GM19035 (cell line): ENCODE measurements at regions not wholly inside any gene's neighbourhood (a gene's known extent, or its start where the extent isn't known, plus 50 kb on each side); places are given as distances from the start of the nearest gene placed in this dataset.
"Not testable (repeated sequence)": the region's sequence is repeated elsewhere in the genome, so short reads cannot be mapped to it uniquely, and the experiment has no call there.

Experiments
- ATAC-seq: cut with Tn5 transposase; IDR thresholded peaks from one replicate; pipeline ENCODE4 v1.9.1; 2021; ENCODE audit not compliant: unreplicated experiment

DNA sequence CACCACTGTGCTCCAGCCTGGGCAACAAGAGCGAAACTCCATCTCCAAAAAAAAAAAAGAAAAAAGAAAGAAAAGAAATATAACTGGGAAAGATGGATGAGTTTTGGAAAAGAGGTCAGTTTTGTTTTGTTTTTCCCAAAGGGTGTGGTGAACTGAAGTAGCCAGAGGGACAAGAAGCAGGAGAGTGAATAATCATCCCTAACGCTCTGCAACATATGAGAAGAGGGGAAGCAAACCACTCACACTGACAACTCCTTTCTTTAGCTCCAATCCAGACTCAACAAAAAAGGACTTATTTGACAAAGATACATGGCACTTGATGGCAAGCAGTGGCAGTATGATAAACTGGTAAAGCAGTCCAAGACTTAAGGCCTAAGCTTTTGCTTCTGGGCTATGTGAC, 176.1 kb upstream of the HMHB1 start:
- ATAC-seq: no peak

DNA sequence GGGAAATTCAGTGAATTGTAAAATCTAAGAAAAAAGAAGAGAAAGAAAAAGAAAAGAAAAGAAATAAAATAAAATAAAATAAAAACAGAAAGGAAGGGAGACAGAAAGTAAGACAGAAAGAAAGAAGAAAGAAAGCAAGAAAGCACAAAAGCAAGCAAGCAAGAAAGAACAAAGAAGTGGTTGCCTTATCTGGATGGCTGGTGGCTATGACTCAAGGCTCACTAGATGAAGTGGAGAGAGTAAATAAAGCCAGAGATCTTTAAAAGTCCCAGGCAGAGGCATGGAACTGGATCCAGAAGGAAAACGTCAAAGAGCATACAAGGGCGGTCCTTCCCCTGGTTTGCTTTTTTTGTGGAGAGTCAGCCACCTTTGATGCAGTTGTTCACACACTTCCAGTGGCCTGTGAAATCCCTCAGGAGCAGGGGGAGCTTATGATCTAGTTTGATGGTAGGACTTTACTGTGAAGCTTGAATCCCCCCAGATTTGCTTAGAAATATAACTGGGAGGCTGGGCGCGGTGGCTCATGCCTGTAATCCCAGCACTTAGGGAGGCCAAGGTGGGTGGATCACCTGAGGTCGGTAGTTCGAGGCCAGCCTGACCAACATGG, 176.7 kb upstream of the HMHB1 start:
- no peak for ATAC-seq

DNA sequence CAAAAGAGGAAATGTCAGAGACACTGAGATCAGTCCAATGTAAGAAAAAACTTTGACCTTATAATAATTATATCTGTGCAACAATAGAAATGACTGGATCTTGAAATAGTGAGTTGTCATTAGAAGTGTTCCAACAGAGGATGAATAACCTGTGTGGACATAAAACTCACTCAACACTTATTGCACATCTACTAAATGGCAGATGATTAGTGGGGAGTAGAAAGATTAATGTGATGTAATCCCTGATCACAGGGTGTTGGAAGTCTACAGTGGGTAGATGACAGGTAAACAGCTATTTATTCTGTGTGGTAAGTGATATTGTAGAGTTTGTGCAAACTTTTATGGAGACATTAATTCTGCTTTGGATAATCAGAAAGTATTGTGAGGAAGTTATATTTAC, 177.3 kb upstream of the HMHB1 start:
- ATAC-seq: no peak

DNA sequence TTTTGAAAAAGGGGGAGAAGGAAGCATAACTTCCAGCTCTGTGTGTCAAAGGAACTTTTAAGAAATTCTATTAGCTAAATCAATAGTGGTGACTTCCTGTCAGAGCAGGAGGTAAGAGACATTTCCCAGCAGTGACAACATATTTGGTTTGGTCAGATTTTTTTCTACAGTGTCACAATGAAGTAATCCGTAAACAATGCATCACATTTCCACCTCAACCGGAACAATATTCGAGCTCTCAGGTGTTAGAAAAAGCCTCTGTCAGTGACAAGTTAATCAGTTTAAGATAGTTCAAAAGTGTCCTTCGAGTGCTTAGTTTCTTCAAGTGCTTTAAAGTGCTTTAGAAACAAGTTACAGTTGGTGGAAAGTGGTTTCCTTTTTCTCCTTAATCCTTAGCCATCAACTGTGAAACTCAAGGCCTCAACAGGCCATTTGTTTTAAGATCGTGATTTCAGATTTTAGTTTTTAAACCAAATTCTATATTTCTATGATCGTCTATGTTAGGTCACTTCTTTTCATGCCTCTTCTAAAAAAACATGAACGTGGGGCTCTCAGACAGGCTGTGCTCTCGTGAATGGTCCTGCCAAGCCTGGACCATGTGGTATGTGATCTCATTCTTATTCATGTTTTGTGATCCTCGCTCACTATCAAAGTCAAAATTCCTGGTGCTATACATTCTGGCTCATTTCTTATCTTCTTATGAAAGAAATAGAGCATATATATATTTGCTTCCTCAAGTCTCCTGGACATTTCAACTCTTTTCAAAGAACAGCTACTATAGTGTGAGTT, 181.9 kb upstream of the HMHB1 start:
- ATAC-seq: no peak

DNA sequence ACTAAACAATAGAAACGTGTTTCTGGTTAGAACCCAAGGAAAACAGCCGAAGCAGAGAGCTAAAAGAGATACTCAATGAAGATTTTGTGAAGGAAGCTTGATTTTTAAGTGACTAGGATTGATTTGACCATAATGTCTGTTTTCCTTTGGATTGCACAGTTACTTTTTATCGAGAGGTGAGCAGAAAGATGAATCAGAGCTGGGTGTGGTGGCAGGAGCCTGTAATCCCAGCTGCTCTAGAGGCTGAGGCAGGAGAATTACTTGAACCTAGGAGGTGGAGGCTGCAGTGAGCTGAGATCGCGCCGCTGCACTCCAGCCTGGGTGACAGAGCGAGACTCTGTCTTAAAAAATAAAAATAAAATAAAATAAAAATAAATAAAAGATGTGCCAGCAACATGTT, 186.9 kb upstream of the HMHB1 start:
- not testable (repeated sequence) for ATAC-seq

DNA sequence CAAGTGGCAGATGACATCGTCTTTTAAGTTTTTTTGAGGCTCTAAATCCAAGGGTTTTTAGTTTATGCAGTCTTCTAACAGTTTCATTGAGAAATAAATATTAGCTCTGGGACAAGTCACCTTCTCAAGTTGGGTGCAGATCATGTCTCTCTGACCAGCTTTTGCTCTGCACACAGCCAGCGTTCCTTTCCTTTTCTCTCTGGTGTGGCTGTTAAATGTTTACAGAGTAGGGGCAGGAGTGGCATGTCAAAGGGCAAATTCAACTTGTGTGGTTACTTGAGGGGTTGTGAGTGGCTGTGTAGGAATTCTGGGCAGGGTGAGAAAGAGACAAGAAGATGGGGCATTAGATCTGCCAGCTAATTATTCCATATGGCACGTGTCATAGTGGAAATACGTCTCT, 187.5 kb upstream of the HMHB1 start:
- no peak for ATAC-seq

DNA sequence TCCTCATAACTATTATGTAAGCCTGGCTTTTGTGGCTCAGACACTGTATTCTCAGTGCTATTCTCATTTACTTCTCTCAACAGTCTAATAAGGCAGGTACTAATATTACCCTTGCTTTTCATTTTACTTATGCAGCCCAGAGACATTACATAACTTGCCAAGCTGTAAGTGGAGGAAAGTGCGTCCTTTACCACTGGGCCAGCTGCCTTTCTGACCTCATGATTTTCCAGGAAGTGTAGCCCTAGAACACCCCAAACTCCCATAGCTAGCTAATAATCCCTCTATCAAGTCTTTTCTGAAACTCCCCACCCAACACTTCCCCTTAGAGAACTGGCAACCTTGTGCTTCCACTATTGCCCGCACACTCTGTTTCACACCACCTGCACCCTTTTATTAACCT, 192.9 kb upstream of the HMHB1 start:
- no peak for ATAC-seq

DNA sequence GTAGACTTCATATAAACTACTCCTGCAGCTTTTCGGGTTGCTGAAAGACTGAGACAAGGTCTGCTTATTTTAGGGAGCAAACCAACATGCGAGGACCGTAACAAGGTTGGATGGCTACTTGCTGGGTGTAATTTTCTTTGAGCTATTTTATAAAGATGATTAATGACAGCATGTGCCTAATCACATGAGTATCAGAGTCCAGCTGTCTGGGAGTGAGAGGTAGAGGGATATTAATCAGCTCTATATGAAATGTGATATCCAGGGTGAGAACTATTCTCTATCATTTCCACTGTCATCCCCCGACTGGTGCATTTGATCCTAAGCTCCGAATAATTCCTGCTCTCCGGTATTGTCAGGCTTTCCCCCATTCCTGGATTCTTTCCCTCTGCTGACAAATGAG, 193.8 kb upstream of the HMHB1 start:
- ATAC-seq: no peak

DNA sequence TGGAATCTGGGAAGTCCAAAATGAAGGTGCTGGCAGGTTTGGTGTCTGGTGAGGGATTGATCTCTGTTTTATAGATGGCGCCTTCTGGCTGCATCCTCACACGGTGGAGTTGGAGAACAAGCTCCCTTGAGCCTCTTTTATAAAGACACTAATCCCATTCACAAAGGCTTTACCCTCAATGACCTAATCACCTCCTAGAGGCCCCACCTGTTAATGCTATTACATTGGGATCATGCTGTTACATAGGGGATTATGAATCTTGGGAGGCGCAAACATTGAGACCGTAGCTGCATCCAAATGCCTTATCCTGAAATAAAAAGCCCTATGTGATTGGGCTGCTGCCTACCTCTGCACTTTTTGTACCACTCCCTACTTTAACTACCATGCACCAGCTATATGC, 197.1 kb upstream of the HMHB1 start:
- ATAC-seq: no peak

DNA sequence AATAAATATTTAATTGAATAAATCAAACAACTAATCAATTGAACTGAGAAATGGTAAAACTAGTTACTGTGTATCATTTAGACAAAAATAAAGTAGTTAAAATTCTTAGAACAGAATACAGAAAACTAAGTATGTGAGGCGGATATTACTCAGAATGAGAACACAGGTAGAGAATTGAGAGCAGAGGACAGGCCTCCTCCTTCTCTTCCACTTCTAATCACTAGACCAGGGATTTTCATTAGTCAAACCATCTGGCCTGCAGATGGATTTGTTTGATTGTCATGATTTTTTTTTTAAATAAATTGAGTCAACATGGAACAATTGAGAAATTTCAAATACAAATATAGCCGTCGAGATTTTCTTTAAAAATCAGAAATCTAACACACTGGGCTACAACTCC, 198.6 kb upstream of the HMHB1 start:
- peak; percentile 55 for ATAC-seq

DNA sequence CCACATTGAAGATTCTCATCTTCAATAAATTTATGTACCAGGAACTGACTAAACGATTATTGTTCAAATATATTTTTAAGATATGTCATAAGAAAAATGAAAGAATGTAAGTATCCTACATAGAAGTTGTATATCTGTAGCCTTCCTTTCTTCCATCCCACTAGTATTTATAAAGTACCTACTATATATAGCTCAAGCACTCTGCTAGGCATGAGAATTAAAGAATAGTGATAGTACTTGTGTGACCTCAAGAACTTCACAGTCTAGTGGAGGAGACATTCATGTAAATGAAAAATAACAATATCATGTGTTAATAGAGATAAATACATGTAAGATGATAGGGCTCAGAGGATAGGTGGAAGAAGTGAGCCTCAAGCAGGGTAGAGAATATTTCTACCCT, 201.0 kb upstream of the HMHB1 start:
- ATAC-seq: no peak

DNA sequence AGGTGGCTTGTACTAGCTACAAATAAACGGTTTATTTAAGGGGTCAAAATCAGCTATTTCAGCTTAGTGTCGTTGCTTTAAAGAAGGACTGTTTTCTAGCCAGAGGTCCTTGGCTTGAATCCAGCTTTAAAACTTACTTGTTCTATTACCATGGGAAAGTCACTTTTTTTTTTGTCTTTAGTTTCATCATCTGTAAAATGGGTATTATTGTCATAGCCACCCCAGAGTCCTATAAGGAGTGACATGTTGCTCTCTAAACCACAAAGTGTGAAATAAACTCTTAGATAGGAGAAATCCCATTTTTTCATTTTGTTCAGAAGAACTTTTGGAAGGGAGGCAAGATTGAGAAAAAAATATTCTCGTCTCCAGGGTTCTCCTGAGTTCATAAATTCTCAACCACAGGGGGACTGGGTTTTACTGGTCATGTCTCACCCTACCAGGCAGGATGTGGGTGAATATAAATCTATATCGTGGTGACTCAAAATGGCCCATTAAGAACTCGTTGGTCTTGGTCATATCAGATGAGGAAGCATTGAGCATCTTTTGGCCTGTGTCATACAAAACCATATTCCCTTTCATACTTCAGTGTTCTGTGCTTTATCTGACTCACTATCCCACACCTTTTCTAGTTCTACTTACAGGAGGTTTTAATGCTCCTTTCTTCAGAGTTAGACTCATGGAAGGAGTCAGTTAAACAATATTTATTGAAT, 202.7 kb upstream of the NR3C1 start:
- peak; percentile 83 for ATAC-seq

DNA sequence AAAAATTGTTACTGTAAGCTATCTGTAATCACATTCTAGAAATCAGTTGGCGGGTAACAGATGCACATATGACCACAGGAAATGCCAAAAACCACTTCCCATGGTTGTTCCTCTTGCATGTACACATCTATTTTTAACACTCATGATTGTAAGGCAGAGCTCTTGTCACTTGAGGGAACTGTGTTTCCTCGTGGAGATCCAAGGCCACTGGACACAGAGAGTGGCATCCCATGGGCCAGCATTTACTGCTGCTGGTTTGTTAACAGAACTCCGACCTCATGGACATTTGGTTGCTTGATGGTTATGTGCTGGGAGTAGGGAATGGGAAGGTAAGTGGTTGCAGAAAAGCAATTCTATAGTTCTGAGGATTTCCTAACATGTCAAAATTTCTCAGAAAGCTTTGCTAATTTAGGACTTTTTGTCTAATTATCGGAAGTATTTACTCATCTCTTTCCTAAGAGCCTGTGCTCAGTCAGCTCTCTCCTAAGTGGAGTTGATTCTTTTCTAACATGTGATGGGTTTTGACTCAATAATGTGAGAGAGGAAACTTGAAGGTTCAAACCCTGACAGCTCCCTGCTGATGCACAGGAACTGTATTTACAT, 202.0 kb upstream of the NR3C1 start:
- peak; percentile 66 for ATAC-seq

DNA sequence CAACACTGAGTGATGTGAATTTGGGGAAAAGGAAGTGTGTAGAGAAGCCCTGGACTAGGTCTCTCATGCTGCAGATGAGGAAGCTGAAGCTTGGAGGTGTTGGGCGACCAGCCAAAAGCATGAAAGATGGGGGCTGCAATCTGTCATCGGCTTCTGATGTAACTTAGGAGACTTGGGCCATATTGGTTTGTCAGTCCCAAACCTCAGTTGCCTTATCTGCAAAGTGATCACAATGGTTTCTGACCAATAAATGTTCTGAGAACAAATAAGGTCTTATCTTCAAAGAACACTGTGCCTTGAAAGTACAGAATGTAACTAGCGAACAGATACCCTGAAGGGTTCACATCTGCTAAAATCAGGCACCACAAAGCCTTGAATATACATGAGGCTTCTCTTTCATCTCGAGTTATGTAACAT, 198.4 kb upstream of the NR3C1 start:
- ATAC-seq: no peak

DNA sequence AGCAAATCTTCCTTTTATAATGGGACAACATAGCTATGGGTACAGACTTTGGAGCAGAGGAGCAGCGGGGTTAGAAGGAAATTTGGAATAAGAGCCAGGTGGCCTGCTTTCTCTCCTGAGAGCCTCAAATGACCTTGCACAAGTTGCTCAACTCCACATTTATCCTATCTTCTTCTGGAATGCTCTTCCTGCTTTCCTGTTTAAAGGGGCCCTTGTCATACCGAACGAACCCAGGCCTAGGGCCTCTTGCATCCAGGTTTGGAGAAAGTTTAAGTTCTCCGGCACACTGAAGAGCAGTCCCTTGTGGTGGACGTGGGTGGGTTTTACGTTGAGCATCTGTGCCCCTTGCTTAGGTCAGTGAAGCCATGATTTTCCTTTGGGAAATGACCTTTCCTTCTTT, 197.9 kb upstream of the NR3C1 start:
- no peak for ATAC-seq

DNA sequence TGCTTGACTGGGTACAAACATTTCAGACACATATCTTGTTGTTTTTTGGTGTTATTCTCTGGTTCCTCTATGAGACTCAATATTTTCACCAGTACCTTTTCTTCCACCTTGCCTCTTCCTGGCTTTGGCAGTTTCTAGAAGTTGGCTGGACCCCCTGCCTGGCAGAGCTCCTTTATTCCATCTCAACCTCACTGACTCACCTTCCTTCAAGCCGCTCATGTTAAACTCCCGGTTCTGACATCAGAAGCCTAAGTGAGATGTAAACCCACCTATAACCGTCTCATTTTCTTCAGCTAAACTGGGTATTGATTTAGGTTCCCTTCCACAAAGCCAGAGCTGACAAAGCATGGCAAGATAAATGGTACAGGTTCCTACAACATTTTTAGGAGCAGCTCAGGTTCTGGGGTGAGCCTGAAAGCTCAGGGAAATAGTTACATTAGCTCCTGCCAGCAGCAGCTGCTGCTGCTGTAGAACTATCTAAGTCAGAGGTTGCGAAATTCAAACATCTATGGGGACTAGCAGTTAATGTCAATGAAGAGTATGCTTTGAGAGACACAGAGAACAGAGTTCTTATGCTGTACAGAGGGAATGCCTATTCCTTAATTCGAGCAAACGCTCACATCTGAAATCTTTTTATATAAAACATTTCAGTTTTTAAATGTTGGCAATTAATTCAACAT, 197.1 kb upstream of the NR3C1 start:
- no peak for ATAC-seq

DNA sequence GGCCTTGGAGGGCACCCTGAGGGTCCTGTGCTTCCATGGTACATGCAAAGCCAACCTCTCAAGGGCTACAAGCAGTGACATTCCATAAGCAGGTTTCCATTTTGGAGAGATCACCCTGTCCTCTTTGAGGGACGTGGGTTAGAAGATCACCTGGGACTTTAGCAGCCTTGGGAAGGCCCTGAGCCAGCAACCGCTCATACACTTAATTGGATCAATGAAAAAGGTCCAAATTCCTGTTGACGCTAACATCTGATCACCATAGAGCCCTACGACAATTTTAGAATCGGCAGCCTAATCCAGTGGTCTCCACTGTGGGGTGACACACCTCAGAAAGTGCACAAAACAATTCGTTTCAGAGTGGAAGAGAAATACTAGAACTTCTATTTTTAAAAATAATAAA, 196.0 kb upstream of the NR3C1 start:
- ATAC-seq: no peak

DNA sequence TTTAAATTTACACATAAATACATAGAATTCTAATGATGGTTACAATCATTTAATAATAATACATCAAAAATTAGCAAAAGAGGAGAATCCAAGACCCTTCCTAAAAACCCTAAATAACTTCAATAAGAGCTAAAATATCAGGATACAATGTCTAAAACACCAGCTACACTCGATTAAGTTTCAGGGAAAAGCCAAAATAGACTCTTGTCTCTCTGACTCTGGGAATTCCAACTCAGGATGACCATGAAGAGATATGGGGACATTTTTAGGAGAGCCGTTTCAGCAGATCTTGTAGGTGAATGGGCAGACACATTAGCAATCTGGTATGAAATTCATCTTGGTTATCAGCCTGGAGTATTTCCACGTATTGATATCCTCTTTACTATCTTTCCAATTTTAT, 193.3 kb upstream of the NR3C1 start:
- no peak for ATAC-seq

DNA sequence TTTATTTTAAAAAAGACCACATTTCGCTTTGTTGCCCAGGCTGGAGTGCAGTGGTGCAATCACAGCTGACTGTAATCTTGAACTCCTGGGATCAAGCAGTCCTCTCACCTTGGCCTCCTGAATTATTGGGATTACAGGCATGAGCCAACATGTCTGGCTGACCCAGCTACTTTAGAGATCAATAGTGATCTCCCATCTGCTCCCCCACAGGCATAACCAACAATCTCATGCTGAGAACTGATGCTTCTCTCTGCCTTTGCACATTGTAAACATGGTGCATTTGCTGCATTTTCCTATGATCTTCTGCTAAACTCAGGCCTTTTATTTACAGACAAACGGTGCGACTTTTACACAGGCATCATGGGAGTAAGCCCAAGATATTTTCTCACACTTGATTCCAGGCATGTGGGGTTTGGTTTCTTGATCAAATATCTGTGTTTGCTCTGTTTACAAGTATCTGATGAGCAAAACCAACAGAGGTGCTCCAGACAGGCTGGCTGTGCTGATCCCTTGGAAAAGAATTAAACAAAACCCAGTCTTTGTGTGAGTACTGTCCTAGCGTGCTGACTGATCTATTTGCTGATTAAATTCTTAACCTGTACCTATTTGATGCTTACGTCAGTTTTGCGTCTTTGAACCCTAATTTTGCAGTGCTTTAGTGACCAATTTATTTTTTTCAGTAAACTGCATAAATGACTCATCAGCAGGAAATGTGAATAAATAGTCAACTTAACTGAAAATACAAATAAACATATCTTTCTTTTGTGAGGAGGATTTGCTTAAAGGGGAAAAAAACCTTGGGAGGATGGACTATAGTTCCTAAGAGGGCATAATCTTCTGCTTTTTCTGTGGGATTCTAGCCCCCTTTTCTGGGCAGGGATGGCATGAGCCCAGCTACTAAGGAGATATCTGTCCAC, 191.7 kb upstream of the NR3C1 start:
- ATAC-seq: no peak

DNA sequence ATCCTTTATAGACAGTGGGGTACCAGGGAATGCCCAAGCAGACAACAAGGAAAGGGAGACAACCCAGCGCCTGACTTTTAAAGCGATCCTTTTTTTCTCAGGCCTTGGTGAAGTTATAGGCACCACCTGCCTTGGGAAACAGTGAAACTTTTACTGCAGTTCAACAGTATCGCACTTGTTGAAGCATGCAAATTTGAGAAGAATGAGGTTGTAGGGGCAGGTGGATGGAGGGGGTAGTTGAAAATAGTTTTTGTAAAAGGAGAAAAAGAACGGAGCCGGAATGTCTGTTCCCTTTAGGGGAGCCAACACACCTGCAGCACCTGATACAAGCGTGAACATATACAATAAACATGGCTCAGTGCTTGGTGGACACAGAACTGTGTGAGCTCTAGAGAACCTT, 190.2 kb upstream of the NR3C1 start:
- ATAC-seq: no peak
